ENCODE measurements at regions not wholly inside any gene's neighbourhood (a gene's known extent, or its start where the extent isn't known, plus 50 kb on each side); places are given as distances from the start of the nearest gene placed in this dataset.

DNA sequence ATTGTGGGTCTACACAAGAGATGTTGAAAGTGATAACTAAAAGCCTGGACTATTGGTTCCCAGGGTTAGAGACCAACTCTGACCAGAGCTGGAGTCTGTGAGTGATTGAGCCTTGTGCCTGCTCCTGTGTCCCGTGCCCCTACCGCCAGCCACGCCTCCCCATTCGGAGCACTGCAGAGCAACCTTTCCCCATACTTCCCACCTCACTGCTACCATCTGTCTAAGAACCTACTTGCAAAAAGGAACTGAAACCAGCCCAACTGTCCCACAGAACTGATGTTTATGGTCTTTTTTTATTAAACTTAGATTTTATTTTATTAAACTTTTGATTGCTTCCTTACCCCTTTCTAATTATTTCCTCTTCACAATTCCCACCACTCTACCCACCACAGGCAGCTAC, 300.3 kb upstream of the MGAT5 start:
- TF ChIP-seq, protein P1, sequence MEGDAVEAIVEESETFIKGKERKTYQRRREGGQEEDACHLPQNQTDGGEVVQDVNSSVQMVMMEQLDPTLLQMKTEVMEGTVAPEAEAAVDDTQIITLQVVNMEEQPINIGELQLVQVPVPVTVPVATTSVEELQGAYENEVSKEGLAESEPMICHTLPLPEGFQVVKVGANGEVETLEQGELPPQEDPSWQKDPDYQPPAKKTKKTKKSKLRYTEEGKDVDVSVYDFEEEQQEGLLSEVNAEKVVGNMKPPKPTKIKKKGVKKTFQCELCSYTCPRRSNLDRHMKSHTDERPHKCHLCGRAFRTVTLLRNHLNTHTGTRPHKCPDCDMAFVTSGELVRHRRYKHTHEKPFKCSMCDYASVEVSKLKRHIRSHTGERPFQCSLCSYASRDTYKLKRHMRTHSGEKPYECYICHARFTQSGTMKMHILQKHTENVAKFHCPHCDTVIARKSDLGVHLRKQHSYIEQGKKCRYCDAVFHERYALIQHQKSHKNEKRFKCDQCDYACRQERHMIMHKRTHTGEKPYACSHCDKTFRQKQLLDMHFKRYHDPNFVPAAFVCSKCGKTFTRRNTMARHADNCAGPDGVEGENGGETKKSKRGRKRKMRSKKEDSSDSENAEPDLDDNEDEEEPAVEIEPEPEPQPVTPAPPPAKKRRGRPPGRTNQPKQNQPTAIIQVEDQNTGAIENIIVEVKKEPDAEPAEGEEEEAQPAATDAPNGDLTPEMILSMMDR (conservative IDR thresholded peaks at IDR 0.05 in 1 of 2, IDR thresholded peaks at IDR 0.05 in 1 of 2; ENCODE audit: low read depth in 1 of 2, low read length in 2 of 2): no peak
- TF ChIP-seq EZH2 (IDR thresholded peaks at IDR 0.05; ENCODE audit: low read length, missing control alignments): no peak
